ENCODE measurements at regions not wholly inside any gene's neighbourhood (a gene's known extent, or its start where the extent isn't known, plus 50 kb on each side); places are given as distances from the start of the nearest gene placed in this dataset.

DNA sequence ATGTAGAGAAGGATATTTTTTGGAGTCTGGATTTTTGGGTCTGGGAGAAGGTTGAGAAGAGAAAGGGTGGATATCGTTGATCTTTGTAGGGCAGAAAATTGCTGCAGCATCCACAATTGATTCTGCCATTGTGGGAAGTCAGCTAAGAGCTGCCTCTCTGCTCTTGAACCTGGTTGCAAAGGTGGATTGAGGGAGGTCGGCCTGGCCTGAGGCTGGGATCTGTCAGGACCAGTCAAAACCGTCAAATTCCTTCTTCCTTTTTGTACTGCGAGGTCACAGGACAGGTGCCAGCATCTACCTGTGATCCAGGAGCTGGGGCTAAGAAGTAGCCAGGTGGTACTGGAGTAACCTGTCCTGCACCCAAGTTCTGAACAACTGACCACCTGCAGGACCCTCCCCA, 93.7 kb downstream of the SHOX start:
- no peak overlapping the region for H2AFZ ChIP-seq (replicated peaks; ENCODE audit: low read length, poor library complexity)
- no peak overlapping the region for H3K4me3 ChIP-seq (ENCODE audit: insufficient read depth, low read depth, low read length)
- H3K27me3 ChIP-seq (ENCODE audit: control insufficient read depth, insufficient read depth, low read length): no peaks in the 10 kb centered on the region
- H3K4me1 ChIP-seq (ENCODE audit: control insufficient read depth, insufficient read depth, low read length): no peaks in the 10 kb centered on the region
- CTCF ChIA-PET: no interaction called here
- no peak overlapping the region for H4K5ac ChIP-seq (ENCODE audit: low read depth, low read length)
- no peaks in the 10 kb centered on the region for H3K79me1 ChIP-seq (ENCODE audit: low read depth in 1 of 2, low read length in 2 of 2)
- POLR2A ChIA-PET (ENCODE audit: unreplicated experiment): no interaction called here
- ATAC-seq (ENCODE audit: low read depth) (no peak), DNase-seq (no peak)
- no peak overlapping the region for H3K56ac ChIP-seq (ENCODE audit: extremely low read depth, insufficient read depth, low read length)
- intact Hi-C loops (cut with micrococcal nuclease): no loop called here
- dilution Hi-C loops (cut with HindIII; ENCODE audit: low sequenced_read_pairs, unreplicated experiment): no loop called here
- in situ Hi-C loops (cut with MboI; ENCODE audit: low sequenced_read_pairs): no loop called here
- no peak overlapping the region for H2AK9ac ChIP-seq (replicated peaks; ENCODE audit: low read depth, low read length, poor library complexity)
- TF ChIP-seq MAZ (IDR thresholded peaks at IDR 0.05; ENCODE audit: borderline replicate concordance, low read depth, low read length): no peak
- no peak for TF ChIP-seq NFE2L2 (IDR thresholded peaks at IDR 0.05; ENCODE audit: low read depth, low read length)
- TF ChIP-seq, protein P1, sequence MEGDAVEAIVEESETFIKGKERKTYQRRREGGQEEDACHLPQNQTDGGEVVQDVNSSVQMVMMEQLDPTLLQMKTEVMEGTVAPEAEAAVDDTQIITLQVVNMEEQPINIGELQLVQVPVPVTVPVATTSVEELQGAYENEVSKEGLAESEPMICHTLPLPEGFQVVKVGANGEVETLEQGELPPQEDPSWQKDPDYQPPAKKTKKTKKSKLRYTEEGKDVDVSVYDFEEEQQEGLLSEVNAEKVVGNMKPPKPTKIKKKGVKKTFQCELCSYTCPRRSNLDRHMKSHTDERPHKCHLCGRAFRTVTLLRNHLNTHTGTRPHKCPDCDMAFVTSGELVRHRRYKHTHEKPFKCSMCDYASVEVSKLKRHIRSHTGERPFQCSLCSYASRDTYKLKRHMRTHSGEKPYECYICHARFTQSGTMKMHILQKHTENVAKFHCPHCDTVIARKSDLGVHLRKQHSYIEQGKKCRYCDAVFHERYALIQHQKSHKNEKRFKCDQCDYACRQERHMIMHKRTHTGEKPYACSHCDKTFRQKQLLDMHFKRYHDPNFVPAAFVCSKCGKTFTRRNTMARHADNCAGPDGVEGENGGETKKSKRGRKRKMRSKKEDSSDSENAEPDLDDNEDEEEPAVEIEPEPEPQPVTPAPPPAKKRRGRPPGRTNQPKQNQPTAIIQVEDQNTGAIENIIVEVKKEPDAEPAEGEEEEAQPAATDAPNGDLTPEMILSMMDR (conservative IDR thresholded peaks at IDR 0.05; ENCODE audit: low read depth, low read length): no peak
- no peak for TF ChIP-seq CHD1 (IDR thresholded peaks at IDR 0.05; ENCODE audit: low read depth, low read length)
- no peak for TF ChIP-seq CEBPB (IDR thresholded peaks at IDR 0.05; ENCODE audit: low read depth, low read length)
- no peak for TF ChIP-seq MAFK (IDR thresholded peaks at IDR 0.05; ENCODE audit: low read depth, low read length)
- TF ChIP-seq SMC3 (IDR thresholded peaks at IDR 0.05; ENCODE audit: low read depth, low read length): no peak
- TF ChIP-seq RFX5 (IDR thresholded peaks at IDR 0.05; ENCODE audit: low read depth, low read length): no peak
- no peak for TF ChIP-seq RCOR1 (IDR thresholded peaks at IDR 0.05; ENCODE audit: insufficient replicate concordance, low read length)
- no peak for TF ChIP-seq BHLHE40 (IDR thresholded peaks at IDR 0.05; ENCODE audit: low read depth, low read length)
- no peak for TF ChIP-seq FOS (IDR thresholded peaks at IDR 0.05; ENCODE audit: low read depth, low read length)
- TF ChIP-seq, protein P2, sequence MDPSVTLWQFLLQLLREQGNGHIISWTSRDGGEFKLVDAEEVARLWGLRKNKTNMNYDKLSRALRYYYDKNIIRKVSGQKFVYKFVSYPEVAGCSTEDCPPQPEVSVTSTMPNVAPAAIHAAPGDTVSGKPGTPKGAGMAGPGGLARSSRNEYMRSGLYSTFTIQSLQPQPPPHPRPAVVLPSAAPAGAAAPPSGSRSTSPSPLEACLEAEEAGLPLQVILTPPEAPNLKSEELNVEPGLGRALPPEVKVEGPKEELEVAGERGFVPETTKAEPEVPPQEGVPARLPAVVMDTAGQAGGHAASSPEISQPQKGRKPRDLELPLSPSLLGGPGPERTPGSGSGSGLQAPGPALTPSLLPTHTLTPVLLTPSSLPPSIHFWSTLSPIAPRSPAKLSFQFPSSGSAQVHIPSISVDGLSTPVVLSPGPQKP (IDR thresholded peaks at IDR 0.05; ENCODE audit: borderline replicate concordance, low read depth, low read length): no peak
- TF ChIP-seq POLR2A (IDR thresholded peaks at IDR 0.05; ENCODE audit: low read depth, low read length): no peak
- TF ChIP-seq RAD21 (IDR thresholded peaks at IDR 0.05; ENCODE audit: low read length): no peak
- no peak overlapping the region for H4K8ac ChIP-seq (ENCODE audit: low read depth in 2 of 2, low read length in 2 of 2)
- H2BK5ac ChIP-seq (ENCODE audit: low read depth, low read length, poor library complexity, severe bottlenecking): no peak overlapping the region
- no peaks in the 10 kb centered on the region for H3K9me1 ChIP-seq (ENCODE audit: insufficient read depth, low read length)
- no TSS peak for BruUV-seq (replicated peaks)
- H3K4me2 ChIP-seq (ENCODE audit: low read depth, low read length): no peak overlapping the region
- peaks cover 26% of the 10 kb centered on the region; the same call in 1 of the 2 replicates for H3K9me3 ChIP-seq (ENCODE audit: control insufficient read depth, insufficient read depth, low read length)
- no peak overlapping the region for H3K27ac ChIP-seq (ENCODE audit: insufficient read depth, low read length)
- no peak overlapping the region for H2BK120ac ChIP-seq (ENCODE audit: low read depth, low read length)
- no peaks in the 10 kb centered on the region for H4K20me1 ChIP-seq (ENCODE audit: insufficient read depth, low read length)
- H3K18ac ChIP-seq (ENCODE audit: low read depth, low read length): no peak overlapping the region
- no peak overlapping the region for H2AK5ac ChIP-seq (ENCODE audit: low read depth, low read length)
- H2BK20ac ChIP-seq (ENCODE audit: low read depth, low read length): no peak overlapping the region
- H4K91ac ChIP-seq (ENCODE audit: insufficient read depth, low read depth, low read length): no peak overlapping the region
- no peak overlapping the region for H2BK15ac ChIP-seq (ENCODE audit: low read depth, low read length)
- H3K9ac ChIP-seq (ENCODE audit: low read depth, low read length): no peak overlapping the region
- no peak overlapping the region for H3K23ac ChIP-seq (ENCODE audit: low read depth, low read length)
- no peak overlapping the region for H3K4ac ChIP-seq (ENCODE audit: low read depth, low read length)
- H3K14ac ChIP-seq (replicated peaks; ENCODE audit: low read depth, low read length): no peak overlapping the region
- H3K36me3 ChIP-seq (ENCODE audit: control insufficient read depth, insufficient read depth, low read length): no peaks in the 10 kb centered on the region
- whole genome bisulfite sequencing, 2 experiments (ENCODE audit: extremely low coverage in 2 of 2, insufficient read length in 1 of 2): 89% methylated on average over 2 of the region's 4 CpGs; no CpG with 5 or more reads in 1 of the 2 experiments
